Head of caudate nucleus (tissue), 42 donors: ENCODE measurements at regions not wholly inside any gene's neighbourhood (a gene's known extent, or its start where the extent isn't known, plus 50 kb on each side); places are given as distances from the start of the nearest gene placed in this dataset.

Experiments
- DNase-seq, 42 donors: peaks; one replicate each; pipeline versions ENCODE4 v3.0.0 to v3.0.0-alpha.2; 2020 to 2021; ENCODE audit warnings: mixed read lengths in 7 of 42
- intact Hi-C: fragments of 100-400 bp; cut with DNase I; formaldehyde crosslinking; loops from one replicate; pipeline ENCODE4 v1.15.0; 2022

DNA sequence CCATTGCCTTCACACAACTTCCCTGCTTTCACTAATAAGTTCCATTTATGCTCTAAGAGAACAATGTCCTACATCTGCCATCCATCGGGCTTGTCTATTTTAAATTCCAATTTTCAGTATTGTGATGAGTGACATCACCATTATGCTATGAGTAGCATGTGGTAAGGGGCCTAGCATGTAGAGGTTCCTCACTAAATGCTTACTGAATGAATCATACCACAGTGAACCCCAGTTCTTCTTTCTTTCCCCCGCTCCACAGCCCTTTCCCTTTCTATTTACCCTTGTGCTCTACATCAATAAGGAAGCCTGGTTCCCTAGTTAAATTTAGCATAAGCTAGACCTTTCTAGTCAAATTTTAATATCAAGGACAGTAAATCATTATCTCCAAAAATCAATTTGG, 195.0 kb upstream of the RGS18 start:
- intact Hi-C loops = no loop called here
- no peak for DNase-seq

DNA sequence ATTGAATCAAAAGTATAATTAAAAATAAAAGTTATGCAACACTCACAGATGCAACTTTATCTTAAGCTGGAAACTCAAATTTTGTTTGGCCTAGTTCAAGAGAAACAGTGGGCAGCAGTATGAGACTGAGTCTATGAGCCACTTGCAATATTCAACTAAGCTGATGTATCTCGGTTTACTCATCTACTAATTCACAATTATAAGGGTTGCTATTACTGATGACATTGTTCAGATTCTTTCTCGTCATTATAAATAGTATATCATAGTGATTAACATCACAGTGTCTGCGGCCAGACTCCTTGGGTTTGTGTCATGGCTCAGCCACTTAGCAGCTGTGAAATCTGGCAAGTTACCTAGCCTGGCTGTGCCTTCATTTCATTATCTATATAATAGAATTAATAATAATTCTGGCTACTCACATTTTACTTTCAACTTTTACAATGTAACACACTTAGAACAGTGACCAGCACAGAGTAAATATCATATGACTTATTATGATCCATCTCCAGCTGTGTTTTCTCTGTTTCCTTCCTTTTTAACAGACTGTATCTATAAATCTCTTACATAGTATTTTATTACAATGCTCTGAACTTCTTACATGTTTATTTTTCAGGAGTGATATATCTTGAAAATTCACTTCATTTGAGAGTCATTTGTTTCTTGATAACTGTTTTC, 194.3 kb upstream of the RGS18 start:
- intact Hi-C loops = no loop called here
- no peak for DNase-seq

DNA sequence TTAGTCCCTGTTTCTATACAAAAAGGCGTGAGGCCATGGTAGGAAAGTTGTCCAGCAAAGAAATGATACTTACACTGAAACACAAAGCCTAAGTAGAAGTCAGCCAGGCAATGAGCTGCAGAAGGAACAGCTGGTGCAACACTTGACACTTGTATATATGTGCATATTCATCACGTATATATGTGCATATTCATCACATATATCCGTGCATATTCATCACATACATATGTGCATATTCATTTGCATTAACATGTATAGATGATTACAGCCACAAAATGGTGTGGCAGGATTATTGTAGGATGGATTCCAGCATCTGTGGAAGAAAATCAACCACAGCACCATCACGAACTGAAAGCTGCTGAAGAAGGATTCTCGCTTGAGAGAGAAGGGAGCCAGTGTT, 189.0 kb upstream of the RGS18 start:
- intact Hi-C loops = no loop called here
- DNase-seq = no peak

DNA sequence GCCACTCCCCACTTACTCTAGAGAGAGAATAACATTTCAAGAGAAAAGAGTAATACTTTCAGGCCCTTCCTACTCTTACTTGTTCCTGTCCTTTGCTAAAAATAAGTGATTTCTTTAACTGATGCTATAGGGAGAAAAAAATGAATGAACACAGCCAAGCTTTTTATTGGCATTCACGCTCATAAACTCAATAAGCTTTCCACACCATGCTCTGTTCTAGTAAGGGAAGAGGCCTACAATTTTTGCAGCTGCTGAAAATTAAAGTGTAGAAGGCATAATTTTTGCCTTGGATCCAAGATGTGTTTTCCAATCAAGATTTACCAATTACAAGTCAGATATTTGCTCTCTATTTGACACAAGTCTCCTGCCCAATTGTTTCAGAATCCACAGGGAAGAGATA, 188.1 kb upstream of the RGS18 start:
- intact Hi-C loops = no loop called here
- DNase-seq = no peak

DNA sequence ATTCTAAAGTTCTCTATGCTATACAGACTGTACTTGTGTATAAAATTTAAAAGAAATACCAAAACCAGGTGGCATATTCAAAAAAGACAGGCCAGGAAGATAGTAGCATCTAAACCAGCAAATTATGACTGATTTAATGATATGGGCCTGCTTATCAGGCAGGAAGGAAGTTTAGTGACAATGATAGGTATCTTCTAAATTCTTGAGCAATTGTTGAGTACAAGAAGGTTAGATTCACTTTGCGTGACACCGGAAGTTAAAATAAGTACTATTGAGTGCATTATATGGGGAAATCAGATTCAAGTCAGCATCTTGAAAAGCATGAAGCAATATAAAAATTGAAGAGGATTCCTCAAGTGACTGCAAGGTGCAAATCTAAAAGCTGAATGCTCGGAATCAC, 186.8 kb upstream of the RGS18 start:
- no peak for DNase-seq
- intact Hi-C loops = no loop called here

DNA sequence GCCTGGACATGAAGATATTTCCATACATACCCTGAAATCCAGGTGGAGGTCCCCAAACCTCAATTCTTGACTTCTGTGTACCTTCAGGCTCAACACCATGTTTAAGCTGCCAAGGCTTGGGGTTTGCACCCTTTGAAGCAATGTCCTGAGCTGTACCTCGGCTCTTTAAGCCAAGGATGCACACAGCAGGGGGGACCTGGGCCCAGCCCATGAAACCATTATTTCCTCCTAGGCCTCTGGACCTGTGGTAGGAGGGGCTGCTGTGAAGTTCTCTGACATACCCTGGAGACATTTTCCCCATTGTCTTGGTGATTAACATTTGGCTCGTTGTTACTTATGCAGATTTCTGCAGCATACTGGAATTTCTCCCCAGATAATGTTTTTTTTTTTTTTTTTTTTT, 184.3 kb upstream of the RGS18 start:
- intact Hi-C loops = no loop called here
- no peak for DNase-seq

DNA sequence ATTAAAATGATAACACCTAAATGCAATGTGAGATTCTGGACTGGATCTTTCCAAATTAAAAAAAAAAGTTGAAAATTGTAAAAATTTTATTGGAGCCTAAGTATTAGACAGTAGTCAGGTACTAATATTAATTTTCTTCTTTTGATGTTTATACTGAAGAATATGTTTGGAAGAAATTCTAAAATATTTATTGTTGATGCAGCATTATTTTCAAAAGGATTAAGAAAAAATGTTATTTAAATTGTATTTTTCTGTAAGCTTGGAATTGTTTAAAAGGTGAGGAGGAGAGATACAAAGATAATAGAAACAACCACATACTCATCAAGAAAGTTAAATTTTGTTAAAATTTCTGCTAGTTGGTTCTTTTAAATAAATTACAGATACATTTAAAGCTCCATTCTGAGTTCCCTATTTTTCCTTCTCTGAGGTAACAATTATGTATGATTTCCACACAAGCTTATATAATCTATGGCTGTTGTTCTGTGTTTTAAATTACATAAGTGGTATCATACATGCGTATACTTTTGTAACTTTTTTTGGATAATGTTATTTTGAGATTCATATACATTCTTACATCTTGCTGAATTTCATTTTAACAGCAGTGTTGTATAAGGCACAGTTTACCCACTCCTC, 180.3 kb upstream of the RGS18 start:
- no peak for DNase-seq
- intact Hi-C loops = no loop called here

DNA sequence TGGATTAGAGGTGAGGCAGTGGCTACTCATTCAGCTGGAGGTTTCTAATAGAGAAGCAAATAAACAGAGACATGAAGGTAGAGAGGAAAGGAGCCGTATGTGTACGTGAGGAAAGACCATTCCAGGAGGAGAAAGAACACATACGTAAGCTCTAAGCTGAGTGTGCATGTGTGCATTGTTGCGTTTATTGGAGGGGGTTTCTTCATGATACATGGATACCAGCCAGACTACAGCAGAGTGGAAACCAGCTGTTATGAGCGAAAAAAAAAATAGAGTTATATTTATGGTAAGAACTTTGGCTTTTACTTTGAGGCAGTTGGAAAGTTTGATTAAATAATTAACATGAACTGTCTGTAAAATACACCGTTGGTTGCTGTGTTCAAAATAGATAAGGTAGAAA, 173.4 kb upstream of the RGS18 start:
- intact Hi-C loops = no loop called here
- no peak for DNase-seq

DNA sequence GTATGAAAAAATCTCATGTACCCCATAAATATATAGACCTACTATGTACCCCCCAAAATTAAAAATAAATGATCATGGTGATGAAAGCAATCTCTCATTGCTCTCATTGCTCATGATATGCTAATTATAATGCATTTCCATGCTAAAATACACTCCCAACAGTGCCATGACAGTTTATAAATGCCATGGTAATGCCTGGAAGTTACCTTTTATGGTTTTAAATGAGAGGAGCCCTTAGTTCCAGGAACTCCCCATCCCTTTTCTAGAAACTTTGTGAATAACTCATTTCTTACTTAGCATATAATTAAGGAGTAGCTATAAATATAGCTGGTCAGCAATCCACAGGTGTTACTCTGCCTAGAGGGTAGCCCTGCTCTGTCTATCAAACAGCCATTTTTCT, 166.1 kb upstream of the RGS18 start:
- DNase-seq = no peak
- intact Hi-C loops = no loop called here

DNA sequence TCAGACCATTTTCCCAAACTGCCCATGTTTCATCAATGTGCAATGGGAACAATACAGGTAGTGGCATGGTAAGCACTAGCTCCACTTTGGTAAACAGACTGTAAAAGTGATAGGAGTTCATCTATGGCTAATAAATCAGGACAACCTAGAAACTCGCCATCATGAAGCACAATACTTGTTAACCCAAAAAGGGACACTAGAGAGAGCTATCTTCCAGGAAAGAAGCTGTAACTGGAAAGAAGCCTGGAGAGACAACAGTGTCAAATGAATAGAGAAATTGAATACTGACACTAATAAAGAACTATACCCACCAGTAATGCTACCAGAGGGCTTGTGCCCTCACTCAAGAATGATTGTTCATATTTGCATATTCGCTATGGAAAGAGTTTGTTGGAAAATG, 164.7 kb upstream of the RGS18 start:
- no peak for DNase-seq
- intact Hi-C loops = no loop called here

DNA sequence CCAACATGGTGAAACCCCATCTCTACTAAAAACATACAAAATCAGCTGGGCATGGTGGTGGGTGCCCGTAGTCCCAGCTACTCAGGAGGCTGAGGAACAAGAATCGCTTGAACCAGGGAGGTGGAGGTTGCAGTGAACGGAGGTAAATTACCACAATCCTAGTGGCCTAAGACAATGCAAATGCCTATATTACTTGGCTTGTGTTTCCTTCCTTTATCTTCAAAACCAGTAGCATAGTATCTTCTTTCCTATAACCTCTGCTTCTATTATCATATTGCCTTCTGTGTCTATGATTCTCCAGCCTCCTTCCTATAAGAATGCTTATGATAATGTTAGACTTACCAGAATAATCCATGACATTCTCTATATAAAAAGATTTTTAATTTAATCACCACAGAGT, 156.2 kb upstream of the RGS18 start:
- no peak for DNase-seq
- intact Hi-C loops = no loop called here

DNA sequence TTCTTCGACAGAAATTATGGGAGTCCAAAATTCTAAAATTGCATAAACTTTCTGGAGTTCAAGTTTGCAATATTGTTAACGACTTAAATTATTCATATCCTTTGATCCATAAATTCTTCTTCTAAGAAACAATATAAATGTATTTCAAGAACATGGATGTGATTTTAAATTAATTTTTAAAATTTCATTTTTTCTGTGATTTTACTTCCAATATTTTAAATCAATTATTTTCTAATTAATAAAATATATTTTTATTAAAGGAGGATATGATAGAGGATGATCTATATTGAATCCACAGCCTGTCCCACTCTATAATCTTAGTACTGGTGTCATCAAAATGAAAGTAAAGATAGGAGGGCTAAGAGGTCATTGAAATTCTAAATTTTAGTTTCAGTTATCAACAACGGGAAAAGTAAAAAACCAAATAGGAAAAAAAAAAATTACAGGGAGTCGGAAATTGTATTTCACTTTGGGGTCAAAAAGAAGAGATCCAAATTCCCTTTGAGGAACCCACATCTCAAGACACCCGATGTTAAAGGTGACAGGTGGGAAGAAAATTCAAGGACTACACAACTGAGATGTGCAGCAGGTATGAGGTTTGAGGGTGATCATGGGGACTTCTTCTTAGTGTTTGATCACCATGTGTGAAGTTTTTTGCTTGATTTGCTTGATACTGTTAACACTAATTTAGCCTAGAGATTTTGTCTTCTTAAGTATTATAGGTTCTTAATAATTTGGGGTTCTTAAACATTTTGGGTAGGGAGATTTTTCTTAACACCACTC, 154.8 kb upstream of the RGS18 start:
- intact Hi-C loops = no loop called here
- no peak for DNase-seq

DNA sequence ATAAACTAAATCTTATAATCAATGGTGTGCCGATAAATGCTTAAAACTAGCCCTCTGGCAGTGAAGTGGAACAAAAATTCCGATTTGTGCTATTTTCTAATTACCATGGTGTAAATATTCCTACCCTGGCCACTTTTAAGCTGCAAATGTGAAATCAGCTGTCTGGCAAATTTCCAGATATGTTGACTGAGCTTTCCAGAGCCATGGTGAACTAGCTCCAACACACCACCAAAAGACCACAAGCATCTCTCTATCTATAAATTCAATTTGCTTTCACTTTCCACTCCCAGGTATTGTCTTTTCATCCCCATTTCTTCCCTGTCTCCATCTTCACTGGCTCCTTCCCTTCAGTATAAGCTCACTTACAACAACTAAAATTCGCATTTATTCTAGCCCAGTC, 152.3 kb upstream of the RGS18 start:
- DNase-seq = no peak
- intact Hi-C loops = no loop called here

DNA sequence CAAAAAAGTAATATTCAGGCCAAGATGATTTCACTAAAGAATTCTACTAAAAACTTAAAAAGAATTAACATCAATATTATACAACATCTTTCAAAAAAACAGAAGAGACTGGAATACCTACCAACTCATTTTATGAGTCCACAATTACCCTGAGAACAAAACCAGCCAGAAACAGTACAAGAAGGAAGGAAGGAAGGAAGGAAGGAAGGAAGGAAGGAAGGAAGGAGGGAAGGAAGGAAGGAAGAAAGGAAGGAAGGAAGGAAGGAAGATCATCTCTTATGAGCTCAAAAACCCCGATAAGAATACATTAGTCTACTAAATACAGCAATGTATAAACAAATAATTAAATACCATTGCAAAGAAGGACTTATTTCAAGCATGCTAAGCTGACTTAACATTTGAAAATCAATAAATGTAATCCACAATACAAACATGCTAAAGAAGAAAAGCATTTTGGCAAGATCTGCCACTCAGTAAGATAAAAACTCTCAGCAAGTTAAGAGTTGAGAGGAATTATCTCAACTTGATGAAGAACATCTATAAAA, 149.9 kb upstream of the RGS18 start:
- DNase-seq = no peak
- intact Hi-C loops = no loop called here

DNA sequence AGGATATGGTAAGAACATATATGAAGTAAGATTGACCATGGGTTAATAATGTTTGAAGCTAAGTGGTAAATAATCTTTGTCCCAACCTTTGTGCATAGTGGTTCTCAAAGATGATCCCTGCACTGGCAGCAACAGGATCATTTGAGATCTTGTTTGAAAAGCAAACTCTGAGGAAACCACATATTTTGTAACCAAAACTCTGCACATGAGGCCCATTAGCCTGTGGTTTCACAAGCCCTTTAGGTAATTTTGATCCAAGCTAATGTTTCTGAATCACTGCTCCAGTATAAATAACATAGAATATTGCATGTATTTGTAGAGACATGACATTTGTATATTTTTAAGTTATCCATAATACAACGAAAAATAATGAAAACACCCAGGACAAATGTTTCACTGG, 147.9 kb upstream of the RGS18 start:
- intact Hi-C loops = no loop called here
- no peak for DNase-seq

DNA sequence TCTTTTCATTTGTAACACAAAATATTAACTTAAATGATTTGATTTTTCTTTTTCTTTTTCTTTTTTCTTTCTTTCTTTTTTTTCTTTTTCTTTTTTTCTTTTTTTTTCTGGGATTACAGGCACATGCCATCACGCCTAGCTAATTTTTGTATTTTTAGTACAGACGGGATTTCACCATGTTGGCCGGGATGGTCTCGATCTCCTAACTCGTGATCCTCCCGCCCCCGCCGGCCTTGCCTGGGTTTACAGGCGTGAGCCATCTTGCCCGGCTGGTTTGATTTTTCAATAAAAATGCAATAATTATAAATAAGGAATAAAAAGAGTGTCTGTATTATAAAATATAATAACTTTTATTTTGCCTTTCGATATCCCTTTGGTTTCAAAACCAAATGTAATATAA, 146.7 kb upstream of the RGS18 start:
- peak in 1 of 42 donors; percentile 32 for DNase-seq
- intact Hi-C loops = no loop called here

DNA sequence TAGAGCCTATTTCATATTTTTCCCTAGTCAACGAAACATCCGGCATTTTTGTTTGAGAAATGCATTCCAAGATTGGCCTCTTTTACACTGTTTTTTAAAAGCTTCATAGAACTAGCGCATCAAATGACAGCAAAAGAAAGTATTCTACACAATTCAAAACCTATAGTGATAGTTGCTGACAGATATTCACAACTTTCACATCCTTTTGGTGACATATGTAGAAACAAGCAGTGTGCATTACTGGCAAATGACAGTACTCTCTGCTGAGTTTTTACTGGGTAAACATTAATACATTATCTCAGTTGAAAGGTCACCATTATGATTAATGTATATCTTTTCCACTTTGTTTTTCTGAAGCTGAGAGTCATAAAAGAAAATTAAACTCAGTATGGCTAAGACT, 135.4 kb upstream of the RGS18 start:
- intact Hi-C loops = no loop called here
- DNase-seq = no peak

DNA sequence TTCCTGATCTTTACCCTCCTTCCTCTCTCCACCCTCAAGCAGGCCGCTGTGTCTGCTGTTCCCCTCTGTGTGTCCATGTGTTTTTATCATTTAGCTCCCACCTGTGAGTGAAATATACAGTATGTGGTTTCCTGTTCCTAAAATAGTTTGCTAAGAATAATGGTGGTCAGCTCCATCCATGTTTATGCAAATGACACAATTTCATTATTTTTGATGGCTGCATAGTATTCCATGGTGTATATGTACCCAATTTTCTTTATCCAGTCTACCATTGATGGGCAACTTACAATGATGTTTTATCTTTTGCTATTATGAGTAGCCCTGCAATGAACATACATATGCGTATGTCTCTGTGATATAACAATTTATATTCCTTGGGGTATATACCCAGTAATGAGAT, 133.4 kb upstream of the RGS18 start:
- intact Hi-C loops = no loop called here
- no peak for DNase-seq

DNA sequence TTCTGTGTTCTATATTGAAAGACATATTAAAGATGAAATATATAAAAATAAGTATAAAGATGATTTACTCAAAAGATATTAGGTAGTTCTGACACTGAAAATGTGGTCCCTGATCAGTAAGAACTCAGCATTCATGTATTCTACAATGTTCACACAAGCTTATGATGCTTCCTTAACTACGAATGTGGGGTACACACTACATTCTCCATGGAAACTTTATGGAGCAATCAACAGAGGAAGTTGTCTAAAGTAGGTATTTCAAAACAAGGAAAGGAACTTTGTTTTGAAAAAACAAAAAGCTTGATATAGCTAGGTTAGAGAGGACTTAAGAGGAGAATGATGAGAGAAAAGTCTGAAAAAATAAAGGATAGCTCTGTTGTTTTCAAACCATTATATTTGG, 119.7 kb upstream of the RGS18 start:
- DNase-seq = no peak
- intact Hi-C loops = no loop called here

DNA sequence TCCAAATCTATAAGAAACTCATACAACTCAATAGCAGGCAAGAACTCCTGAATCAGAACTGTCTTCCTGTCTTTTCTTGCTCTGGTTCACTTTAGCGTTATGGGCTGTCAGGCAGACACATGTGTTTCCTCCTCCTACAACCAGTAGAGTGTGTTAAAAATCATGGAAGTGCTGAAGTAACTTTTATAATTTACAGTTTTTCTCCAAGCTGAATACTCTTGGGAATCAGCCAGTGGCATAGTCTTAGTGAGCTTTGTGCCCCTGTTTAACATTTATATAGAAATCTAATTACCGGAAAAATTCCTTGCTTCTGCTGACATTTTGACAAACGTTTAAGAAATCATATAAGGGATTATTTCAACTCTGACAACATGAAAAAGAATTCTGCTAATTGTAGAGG, 113.1 kb upstream of the RGS18 start:
- DNase-seq = no peak
- intact Hi-C loops = no loop called here
